HG02642 (cell line): ENCODE measurements at regions not wholly inside any gene's neighbourhood (a gene's known extent, or its start where the extent isn't known, plus 50 kb on each side); places are given as distances from the start of the nearest gene placed in this dataset.

Experiments
- ATAC-seq: cut with Tn5 transposase; IDR thresholded peaks from one replicate; pipeline ENCODE4 v1.9.1; 2021; ENCODE audit warnings: mild to moderate bottlenecking; ENCODE audit not compliant: unreplicated experiment, poor library complexity

DNA sequence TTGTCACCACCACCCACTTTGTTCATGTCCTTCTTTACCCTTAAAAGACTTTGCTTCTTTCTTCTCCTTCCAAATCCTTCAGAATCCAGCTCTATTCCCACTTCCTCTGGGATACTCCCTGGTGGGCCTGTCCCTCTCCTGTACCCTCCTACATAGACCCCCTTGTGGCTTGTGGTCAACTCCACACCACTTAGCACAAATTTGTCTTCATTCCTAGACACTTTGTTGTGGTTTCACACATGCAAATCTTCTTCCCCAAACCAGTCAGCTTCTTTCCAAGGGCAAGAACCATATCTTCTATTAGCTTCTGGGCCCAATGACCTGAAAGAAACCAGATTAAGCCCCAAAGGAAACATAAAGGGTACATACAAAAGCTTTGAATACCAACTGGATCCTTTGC, 342.4 kb downstream of the TNS1 start:
- ATAC-seq, result no peak

DNA sequence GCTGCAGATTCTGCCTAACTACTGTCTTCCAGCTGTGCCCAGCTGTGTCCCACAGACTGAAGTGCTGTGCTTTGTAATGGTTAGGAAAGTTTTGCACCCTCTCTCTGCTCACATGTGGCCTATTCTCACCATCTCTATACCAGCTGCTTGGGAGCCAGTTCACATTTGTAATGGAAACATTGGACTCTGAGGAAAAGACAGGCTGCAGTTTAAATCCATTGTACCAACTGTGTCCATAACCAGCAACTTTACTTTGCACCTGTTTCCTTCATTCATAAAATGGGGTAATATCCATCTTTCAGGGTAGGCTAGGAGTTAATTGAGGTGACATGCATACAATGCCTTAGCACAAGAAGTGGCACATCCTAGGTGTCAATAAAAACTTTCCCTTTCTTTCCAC, 344.0 kb downstream of the TNS1 start:
- ATAC-seq, result no peak

DNA sequence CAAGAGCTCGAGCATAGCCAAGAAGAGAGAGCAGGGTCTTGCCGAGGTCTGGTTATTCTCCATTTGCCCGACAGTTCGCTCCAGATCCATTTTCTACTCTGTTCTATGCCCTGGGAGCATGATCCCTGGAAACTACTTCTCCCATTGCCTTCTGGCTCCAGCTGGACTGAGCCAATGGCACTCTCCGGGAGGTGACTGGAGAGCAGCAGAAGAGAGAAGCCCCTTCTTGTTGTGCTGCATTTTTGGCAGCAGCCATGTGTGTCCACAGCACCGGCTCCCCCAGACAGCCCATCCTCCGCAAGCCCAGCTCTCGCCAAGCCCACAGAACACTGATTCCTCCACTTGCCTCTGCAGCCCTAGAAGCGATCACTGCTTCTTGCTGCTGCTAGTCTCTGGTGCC, 345.5 kb downstream of the TNS1 start:
- no peak for ATAC-seq

DNA sequence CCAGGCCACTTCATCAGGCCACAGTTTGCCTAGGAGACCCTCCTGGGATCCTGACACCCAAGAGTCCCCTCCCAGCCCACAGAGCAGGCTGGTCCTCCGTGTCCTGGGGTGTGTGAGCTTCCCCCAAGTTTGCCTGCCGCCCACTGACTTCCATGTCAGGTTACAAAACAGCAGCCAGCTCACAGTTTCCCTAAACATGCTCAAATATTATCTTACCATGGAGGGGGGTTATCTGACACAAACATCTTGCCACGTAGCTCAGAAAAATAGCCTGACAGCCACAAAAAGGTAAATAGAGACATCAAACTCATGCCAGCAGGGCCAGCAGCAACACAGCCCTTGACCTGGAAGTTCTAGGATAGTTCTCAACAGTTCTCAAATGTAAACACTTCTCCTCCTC, 346.5 kb downstream of the TNS1 start:
- no peak for ATAC-seq

DNA sequence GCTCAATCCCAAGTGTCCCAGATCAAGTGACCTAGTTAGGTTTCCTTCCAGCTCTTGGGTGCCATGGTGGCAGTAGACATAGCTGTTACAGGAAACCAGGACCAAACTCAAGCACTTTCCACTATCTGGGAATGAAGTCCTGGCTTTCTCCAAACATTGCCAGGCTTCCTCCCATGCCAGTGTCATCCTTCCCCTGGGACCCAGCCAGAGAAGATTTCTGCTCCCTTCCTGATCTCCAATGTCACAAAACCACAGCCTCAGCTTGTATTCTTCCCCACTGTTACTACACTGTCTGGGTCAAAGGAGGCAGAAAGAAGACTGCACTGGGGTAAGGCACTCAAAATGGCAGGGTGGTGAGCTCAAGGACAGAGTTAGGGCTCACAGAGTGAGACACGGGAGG, 347.1 kb downstream of the TNS1 start:
- no peak for ATAC-seq

DNA sequence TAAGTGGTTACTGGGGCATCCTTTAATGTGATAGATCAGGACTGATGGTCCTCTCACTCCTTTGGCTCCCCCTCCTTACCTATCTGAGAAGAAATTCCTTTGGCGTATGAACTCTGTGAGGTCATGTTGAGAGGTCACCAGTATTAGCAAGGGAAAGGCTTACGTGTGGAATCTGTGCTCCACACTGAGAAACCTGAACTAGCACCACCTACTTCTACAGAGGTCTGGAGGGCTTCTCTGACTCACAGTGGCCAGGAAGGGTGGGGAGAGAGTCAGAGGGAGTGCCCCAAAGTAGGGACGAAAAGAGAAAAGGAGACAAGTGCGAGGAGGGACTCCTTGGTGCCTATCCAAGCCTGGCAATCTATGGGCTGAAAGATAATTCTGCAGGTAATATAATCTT, 348.6 kb downstream of the TNS1 start:
- ATAC-seq, result no peak

DNA sequence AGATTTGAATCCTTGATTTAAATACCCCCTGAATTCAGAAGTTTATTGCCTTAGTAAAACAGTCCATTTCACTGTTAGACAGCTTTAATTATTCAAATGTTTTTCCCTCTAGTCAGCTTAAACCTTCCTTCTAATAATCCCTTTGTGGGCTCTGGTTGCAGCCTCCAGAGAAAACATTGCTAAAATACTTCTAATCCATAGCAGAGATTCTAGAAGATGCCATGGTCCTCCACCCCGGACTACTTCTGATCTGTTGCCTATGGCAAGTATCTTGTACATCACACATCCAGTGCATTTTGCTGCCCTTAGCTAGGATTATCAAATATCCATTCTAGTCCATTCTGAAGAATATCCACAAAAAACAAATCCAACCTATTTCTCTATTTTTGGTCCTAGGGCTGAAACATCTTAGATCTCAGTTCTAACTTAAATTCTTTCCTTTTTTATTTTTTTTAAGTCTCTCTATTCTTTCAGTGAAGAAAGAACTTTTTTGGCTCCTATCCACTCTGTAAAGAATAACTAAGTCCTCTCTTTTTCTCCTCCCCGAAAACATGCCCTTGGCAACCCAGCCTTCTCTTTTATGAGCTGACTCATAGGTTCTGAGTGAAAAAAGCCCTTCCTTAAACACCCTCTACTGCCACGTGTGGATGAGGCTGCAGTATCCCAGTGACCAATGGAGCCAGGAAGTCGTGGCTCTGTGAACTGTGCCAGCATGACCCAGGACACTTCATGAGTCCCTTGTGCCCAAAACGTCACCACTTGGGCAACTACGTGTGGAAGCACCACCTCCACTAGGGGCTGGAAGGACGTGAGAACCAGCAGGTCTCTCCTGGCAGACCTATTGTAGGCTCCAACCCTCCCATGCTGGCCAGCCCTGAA, 349.8 kb downstream of the TNS1 start:
- ATAC-seq, result no peak

DNA sequence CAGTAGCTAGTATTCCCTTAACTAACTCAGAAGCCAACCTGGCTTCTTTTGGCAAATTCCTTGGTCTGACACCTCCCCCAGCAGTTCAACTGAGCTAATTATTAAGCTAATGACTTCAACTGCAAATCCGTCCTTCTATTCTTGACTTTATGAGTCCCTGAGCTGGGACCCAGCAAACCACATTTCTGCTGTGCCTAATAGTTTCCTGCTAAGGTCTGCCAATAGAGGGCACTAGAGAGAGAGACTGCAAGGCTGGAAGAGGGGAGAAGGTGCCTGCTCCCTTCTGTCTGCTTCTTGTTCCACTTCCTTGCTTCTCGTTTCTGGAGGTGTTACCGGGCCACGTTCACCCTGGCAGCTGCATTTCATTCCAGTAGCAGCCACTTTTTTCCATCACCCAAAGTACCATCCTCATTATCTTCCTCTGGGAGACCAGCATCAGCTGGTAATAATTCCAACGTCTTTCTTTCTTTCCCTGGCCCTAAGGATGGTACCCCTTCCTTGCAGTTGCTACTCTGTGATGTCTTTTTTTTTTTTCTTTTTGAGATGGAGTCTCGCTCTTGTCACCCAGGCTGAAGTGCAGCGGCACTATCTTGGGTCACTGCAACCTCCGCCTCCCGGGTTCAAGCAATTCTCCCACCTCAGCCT, 352.0 kb downstream of the TNS1 start:
- ATAC-seq, result peak; percentile 67

DNA sequence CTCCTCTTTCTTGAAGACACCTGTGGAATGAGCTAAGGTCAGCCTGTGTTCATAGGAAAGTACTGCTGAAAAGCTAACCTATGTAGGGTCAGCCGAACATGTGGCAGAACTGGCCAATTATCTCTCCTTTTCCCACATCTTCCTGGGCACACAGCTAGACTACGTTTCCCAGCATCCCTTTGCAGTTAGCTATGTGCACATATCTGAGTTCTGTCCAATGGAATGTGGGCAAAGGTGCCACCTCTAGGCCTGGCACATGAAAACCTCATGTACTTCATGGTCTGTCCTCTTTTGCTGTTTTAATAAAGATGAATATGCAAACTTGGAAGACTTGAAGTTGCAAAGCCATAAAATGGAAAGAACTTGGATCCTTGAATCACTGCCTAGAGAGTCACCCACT, 352.6 kb downstream of the TNS1 start:
- ATAC-seq, result no peak

DNA sequence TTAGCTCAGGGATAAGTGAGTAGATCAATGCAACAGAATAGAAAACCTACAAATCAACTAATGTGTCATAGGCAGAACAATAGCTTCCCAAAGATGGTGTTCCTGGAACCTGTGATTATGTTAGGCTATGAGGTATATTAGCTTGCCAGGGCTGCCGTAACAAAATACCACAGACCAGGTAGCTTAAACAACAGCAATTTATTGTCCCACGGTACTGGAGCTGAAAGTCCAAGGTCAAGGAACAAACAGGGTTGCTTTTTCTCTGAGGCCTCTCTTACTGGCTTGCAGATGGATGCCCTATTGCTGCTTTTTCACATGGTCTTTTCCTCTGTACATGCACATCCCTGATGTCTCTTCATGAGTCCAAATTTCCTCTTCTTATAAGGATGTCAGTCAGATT, 354.9 kb downstream of the TNS1 start:
- ATAC-seq, result no peak

DNA sequence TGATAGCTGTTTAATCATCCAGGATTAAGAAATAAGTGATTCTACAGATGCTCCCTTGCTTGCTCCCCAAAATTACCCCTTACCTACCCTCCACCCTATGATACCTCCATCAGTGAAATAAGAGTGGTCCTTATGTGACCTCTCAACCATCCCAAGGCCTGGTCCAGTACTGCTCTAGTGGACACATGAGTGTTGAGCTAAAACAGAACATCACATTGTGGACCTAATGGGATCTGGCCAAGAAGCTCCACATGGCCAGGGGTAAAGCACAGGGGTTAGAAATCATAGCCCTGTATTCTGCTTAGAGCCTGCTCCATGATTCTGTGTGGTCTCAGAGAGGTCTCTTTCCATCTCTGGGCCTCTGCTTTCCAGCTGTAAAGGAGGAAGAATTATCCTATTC, 355.6 kb downstream of the TNS1 start:
- no peak for ATAC-seq

DNA sequence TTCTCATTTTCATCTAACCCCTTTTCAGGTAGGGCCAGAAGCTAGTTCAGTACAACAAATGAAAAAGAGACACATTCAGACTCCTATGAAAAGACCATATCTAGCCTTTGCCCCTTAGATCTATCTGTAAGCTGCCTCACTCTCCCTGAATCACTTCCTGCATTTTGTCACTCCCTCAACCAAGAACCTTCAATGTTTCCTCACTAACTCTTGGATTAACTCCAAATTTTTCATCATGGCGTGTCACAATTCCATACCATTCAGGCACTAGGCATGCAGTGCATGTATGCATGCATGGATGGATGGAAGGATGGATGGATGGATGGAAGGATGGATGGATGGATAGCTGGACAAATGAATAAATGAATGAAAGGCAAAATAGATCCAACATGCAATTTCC, 356.9 kb downstream of the TNS1 start:
- ATAC-seq, result no peak

DNA sequence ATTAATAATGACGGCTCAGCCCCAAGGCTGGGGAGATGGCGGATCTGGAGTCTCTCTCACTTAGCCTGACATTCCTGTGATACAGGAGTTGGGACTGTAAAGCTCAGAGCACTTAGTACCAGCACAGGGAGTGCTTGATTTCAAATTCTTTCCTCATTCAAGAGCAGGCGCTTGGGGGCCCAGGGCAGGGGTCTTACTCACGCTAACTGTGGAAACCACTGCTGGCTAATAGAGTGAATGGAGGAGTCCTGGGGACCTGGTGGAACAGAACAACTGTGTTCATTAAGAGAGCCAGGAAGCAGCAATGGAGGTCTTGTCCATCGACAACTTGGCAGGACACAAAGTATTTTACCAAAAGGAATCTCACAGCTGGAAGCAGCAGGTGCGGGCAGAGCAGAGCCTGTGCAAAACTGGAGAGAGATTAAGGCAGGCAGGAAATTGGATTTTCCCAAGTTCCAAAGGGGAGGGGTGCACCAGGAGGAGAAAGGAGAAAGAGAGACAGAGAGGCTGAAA, 358.9 kb downstream of the TNS1 start:
- no peak for ATAC-seq

DNA sequence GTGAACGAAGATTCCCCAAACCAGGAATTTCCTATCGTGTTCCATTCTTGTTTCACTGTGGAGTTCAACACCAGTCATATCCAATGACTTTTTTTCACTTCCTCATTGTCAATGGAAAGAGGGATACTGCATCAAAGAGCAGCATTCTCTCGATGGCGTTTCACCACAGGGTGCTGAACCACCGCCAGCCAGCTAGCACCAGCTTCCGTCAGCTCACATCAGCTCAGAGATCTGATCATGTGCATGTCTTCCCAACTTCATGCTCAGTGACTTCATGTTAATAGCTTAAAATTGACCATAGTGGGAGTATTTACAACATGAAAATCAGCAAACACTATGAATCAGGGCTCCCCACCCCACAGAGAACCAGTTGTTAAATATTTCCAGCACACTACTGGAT, 359.9 kb downstream of the TNS1 start:
- ATAC-seq, result no peak

DNA sequence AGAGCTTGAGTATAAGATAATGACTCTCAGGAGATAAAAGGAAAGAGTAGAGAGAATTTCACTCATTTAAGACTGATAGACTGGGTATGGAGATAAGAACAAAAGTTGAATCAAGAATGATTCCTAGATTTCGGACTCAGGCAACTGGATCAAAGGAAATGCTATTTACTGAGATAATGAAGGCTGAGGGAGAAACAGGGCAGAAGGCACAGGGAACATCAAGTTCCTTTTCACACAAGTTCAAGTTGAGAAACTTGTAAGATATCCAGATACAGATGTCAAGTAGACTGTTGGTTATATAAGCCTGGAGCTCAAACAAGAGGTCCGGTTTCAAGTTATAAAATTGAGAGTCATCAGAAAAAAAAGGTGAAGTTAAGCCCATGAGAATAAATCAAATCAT, 360.8 kb downstream of the TNS1 start:
- no peak for ATAC-seq

DNA sequence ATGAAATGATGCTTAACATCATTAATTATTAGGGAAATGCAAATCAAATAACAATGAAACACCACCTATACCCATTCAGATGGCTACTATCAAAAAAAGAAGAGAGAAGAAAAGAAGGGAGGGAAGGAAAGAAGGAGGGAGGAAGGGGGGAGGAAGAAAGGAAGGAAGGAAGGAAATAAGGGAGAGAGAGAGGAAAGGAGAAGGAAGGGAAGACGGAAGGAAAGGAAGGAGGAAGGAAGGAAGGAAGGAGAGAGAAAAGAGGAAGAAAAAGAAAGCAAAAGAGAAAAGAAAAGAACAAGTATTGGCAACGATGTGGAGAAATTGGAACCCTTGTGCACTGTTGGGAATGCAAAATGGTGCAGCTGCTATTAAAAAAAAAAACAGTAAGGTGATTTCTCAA, 363.3 kb downstream of the TNS1 start:
- ATAC-seq, result no peak

DNA sequence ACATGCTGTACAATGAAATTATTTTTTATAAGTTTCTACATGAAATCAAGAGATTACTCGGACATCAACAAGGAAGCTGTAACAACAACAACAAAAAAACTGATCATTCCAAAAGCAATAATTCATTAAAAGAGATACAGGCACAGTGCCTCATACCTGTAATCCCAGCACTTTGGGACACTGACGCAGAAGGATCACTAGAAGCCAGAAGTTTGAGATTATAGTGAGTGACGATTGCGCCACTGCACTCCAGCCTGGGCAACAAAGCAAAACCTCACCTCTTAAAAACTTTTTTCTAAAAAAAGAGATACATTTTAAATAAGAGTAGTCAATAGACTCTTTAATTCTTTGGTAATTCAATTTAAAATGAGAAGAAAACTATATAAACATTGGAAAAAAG, 364.3 kb downstream of the TNS1 start:
- no peak for ATAC-seq

DNA sequence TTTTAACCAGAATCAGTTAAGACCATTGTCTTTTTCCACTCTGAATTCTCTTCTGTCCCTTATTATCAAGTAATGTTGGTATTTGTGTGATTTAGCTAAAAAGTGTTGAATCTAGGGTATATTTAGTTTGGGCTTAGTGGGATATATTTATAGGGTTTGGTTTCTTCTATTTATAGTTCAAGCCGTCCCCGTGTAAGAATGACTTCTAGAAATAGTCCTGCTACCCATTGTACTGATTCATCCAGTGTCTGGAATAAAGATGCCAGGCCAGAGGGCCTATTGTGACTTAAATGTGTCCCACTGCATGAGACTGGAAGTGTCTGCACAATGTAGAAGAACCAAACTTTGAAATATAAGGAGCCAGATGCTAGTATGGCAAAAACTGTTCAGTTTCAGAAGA, 364.8 kb downstream of the TNS1 start:
- ATAC-seq, result no peak

DNA sequence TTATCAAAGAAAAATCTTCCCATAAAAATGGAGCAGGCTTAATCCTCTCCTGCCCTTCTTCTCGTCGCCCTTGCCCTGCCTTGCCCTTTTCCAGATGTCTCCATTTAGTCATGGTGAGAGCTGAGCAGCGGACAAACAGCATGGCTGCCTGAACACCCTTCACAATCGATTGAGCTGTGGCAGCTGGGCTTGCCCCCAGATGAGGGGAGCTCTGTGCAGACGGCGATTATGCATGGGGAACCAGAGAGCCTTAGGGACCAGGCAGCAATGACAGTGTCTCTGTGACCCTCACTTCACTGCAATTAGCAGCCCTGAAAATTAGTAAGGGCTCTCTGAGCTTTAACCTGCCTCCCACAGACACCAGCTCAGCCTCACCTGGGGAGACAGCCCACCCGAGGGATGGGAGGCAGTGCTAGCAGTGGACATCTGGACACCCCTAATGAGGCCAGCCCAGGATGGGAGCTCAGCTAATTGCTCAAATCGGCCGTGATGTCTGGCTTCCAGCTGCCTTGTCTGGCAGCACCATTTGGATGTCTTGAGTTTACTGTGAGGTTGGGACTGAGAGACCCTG, 365.7 kb downstream of the TNS1 start:
- no peak for ATAC-seq

DNA sequence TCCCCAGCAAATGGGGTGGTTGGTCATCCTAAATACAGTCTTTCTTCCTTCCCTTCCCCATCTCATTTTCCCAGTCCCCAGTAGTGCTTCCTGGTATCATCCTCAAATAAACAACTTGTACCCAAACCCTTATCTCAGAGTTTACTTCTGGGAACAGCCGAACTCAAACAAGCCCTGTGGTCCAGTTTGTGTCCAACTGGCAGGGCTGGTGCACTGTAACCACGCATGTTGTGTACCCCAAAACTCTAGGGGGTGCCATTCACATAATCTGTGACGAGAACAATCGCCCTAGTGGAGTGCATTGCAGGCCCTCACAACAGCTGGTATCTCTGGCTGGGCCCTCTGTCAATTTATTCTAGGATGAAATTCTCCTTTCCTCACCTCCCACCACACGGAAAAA, 366.2 kb downstream of the TNS1 start:
- no peak for ATAC-seq

DNA sequence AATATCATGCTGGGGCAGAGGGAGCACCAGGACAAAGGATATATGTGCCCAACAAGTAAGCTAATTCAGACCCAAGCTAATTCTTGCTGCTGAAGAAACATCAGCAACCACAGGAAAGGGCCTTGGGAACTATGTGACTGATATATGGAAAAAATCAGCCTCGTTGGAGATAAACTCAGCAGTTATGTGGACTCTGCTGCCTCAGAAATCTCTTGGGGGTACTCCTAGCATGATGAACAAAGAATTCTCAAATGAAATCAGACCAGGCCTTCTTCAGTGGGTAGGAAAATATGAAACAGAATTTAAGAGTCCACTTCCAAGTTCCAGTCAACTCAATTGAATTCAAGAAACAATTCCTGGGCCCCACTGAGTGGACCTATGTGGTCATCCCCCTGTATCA, 367.9 kb downstream of the TNS1 start:
- no peak for ATAC-seq

DNA sequence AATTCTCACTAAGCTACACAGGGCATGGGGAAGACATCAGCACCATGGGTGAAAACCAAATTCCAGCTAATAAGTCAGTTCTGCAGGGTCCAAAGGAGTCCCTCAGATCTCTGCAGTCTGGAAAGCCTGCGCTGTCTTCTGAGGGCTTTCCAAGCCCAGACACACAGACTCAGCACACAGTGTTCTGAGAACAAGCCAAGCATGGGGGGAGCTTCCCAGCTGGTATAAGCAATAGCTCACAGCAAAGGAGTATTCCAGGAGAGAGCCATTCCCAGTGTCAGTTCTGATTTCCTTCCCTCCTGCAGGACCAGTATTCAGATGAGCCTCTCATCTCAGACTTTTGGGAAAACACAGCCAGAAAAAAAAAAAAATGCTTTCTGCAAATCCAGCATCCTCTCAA, 370.8 kb downstream of the TNS1 start:
- no peak for ATAC-seq
